ENCODE measurements at regions not wholly inside any gene's neighbourhood (a gene's known extent, or its start where the extent isn't known, plus 50 kb on each side); places are given as distances from the start of the nearest gene placed in this dataset.

DNA sequence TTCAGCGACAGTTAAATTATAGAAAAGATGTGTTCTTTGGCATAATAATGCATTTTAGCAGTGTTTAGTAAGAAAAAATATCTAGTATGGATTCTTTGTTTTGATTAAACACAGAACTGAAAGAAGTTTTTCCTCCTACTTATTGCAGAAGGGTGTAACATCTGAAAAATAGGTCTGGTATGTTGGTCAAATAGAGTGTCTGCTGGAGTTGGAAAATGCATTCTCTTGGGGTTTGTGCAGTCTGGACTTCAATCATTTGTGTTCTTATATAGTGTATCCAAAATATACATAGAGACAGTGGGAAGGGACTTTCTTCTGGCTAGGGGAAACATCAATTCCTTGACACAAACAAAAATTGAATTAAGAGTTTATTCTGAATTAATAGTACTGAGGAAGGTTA is 132.4 kb upstream of the MAN1A1 start:
- TF ChIP-seq, protein P1, sequence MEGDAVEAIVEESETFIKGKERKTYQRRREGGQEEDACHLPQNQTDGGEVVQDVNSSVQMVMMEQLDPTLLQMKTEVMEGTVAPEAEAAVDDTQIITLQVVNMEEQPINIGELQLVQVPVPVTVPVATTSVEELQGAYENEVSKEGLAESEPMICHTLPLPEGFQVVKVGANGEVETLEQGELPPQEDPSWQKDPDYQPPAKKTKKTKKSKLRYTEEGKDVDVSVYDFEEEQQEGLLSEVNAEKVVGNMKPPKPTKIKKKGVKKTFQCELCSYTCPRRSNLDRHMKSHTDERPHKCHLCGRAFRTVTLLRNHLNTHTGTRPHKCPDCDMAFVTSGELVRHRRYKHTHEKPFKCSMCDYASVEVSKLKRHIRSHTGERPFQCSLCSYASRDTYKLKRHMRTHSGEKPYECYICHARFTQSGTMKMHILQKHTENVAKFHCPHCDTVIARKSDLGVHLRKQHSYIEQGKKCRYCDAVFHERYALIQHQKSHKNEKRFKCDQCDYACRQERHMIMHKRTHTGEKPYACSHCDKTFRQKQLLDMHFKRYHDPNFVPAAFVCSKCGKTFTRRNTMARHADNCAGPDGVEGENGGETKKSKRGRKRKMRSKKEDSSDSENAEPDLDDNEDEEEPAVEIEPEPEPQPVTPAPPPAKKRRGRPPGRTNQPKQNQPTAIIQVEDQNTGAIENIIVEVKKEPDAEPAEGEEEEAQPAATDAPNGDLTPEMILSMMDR (IDR thresholded peaks at IDR 0.05) = no peak
- no peak for TF ChIP-seq POLR2A (IDR thresholded peaks at IDR 0.05)

Measured in body of pancreas (tissue), 4 donors.